ENCODE measurements at regions not wholly inside any gene's neighbourhood (a gene's known extent, or its start where the extent isn't known, plus 50 kb on each side); places are given as distances from the start of the nearest gene placed in this dataset.
A peak's percentile ranks its signal among the peaks of the same experiment; 100 is the strongest.

- TF ChIP-seq TAF1 (IDR thresholded peaks at IDR 0.05; ENCODE audit: borderline replicate concordance, low read depth, low read length) (no peak), POLR2A (IDR thresholded peaks at IDR 0.05; ENCODE audit: low read depth, low read length) (no peak)
- FAIRE-seq = peak; percentile 42
Measured at GRCh38 chr3:72380711-72381493, 467.3 kb downstream of the SHQ1 start.

DNA sequence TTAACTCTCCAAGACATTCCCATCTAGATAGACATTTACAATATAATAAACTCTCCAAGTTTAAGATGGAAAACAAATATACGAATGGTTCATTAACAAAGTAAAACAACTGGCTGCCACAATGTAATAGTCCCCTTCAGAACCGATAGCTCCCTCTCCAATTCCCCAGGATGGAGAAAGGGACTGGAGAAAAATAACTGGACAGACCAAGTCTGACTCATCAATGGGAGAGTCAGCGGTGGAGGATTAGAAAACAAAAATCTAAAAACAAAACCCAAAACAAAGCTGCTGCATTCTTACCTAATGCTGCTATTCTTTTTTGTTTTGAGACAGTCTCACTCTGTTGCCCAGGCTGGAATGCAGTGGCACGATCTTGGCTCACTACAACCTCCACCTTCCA, 468.1 kb downstream of the SHQ1 start:
- no peak for FAIRE-seq
- no peak for TF ChIP-seq TAF1 (IDR thresholded peaks at IDR 0.05; ENCODE audit: borderline replicate concordance, low read depth, low read length)
- TF ChIP-seq POLR2AphosphoS5 (IDR thresholded peaks at IDR 0.05; ENCODE audit: low read depth, low read length) = no peak
- no peak for TF ChIP-seq POLR2A (IDR thresholded peaks at IDR 0.05; ENCODE audit: low read depth, low read length)
- DNase-seq (ENCODE audit: insufficient read length) = no peak

More at GRCh38 chr3:72380711-72381493, 467.3 kb downstream of the SHQ1 start:
- DNase-seq (ENCODE audit: insufficient read length) = no peak

- DNase-seq (ENCODE audit: insufficient read length) = no peak
- TF ChIP-seq POLR2AphosphoS5 (IDR thresholded peaks at IDR 0.05; ENCODE audit: low read depth, low read length) = no peak
- no peak for TF ChIP-seq TAF1 (IDR thresholded peaks at IDR 0.05; ENCODE audit: borderline replicate concordance, low read depth, low read length)
- no peak for TF ChIP-seq POLR2A (IDR thresholded peaks at IDR 0.05; ENCODE audit: low read depth, low read length)
- no peak for FAIRE-seq
Measured at GRCh38 chr3:72379500-72380187, 468.6 kb downstream of the SHQ1 start.

DNA sequence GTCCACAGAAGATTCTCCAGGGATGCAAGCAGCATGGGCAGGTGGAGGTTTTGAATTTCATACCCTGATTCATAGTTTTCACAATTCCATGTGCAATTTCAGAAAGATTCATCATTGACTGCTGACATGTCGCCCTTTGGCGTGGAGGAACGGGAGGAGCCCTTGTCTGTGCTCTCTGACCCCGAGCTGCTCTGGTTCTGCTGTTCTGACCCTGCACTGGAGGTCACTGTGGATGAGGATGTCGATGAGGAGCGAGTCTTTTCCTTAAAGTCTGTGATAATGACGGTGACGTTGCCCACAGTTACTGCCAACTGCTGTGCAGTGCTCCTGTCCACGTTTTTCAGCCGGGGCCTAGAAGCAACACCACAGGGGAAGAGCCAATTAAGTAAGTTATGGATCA, 470.0 kb downstream of the SHQ1 start:
- no peak for FAIRE-seq
- TF ChIP-seq POLR2A (IDR thresholded peaks at IDR 0.05; ENCODE audit: low read depth, low read length) (no peak), POLR2AphosphoS5 (IDR thresholded peaks at IDR 0.05; ENCODE audit: low read depth, low read length) (no peak), TAF1 (IDR thresholded peaks at IDR 0.05; ENCODE audit: borderline replicate concordance, low read depth, low read length) (no peak)
- DNase-seq (ENCODE audit: insufficient read length) = no peak

GRCh38 chr3:72376956-72377710, 471.1 kb downstream of the SHQ1 start:
- no peak for TF ChIP-seq TAF1 (IDR thresholded peaks at IDR 0.05; ENCODE audit: borderline replicate concordance, low read depth, low read length)
- TF ChIP-seq POLR2AphosphoS5 (IDR thresholded peaks at IDR 0.05; ENCODE audit: low read depth, low read length) = no peak
- TF ChIP-seq POLR2A (IDR thresholded peaks at IDR 0.05; ENCODE audit: low read depth, low read length) = no peak
- DNase-seq (ENCODE audit: insufficient read length) (no peak), FAIRE-seq (no peak)

DNA sequence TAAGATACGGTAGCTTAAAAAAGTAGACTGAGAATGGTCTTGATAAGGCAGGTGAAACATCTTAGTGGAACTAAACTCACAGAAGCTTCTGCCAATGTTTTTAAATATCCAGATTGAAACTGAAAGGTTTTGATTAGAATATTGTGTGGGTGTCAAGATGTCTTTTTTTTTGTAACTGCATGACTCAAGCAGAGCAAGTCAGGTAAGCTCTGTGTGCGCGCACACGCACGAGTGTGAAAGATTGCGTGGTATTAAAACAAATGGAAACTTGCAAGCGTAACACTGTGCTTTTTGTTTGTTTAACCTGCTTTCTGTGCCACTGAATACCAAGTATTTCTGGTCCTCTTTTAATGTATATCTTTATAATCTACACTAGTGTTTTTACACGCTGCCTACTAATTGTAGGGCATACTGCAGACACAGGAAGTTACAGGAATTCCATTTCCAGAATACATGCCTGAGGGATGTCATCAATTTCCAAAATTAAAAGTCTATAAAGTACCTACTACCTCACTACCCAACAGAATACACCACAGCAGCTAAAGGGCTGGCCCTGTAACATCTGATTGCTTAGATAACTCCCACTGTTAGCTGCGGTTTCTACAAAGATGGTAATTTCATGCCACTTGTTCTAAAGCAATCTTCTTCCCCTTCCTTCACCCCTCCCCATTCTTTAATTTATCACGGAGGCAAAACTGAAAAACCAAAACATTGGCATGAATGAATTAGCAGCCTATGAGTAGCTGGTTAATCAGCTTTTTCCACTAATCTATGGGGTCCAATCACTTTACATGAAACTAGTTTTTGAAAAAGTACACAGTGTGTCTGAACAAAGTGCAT, 472.8 kb downstream of the SHQ1 start:
- FAIRE-seq (peak; percentile 71), DNase-seq (ENCODE audit: insufficient read length) (no peak)
- TF ChIP-seq TAF1 (IDR thresholded peaks at IDR 0.05; ENCODE audit: borderline replicate concordance, low read depth, low read length) (no peak), POLR2A (IDR thresholded peaks at IDR 0.05; ENCODE audit: low read depth, low read length) (no peak), POLR2AphosphoS5 (IDR thresholded peaks at IDR 0.05; ENCODE audit: low read depth, low read length) (no peak)

GRCh38 chr3:72373139-72373538, 475.1 kb downstream of the SHQ1 start:
- DNase-seq (ENCODE audit: insufficient read length) (no peak), FAIRE-seq (no peak)
- no peak for TF ChIP-seq POLR2AphosphoS5 (IDR thresholded peaks at IDR 0.05; ENCODE audit: low read depth, low read length)
- TF ChIP-seq POLR2A (IDR thresholded peaks at IDR 0.05; ENCODE audit: low read depth, low read length) = no peak
- no peak for TF ChIP-seq TAF1 (IDR thresholded peaks at IDR 0.05; ENCODE audit: borderline replicate concordance, low read depth, low read length)

DNA sequence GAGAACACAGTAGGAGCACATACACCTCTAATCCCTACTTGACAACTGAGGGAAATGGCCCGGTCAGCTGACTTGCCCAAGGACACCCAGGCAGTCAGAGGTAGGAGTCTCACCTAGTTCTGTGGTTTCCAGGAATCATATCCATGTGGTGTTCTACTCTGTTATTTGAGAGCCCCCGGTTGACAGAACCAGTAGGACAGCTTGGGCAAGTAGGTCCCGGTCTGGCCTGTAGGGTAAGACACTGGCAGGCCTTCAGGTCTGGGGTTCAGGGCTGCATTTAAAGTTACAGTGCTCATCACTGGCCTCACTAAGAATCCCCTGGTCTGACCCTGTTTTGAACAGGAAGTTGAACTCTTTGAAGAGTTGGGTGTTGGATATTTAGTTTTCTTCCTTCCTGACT, 476.1 kb downstream of the SHQ1 start:
- TF ChIP-seq TAF1 (IDR thresholded peaks at IDR 0.05; ENCODE audit: borderline replicate concordance, low read depth, low read length) (no peak), POLR2A (IDR thresholded peaks at IDR 0.05; ENCODE audit: low read depth, low read length) (no peak), POLR2AphosphoS5 (IDR thresholded peaks at IDR 0.05; ENCODE audit: low read depth, low read length) (no peak)
- DNase-seq (ENCODE audit: insufficient read length) (no peak), FAIRE-seq (no peak)

DNA sequence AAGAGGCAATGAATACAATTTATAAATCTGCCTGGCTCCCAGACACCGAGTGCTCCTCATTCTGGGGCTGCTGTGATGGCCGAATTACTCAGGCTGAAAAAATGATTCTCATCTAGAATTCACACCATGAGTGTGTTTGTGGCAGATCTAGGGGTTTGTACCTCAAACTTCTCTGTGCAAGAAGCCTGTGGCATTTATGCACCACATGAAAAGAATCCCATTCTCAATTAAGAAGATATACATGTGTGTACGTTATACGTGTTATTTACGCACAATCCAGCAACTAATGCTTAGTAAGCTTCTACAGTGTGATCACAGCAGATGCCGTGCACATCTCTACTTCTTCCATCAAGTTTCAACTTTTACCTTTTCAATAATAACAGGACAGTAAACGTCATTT, 476.8 kb downstream of the SHQ1 start:
- DNase-seq (ENCODE audit: insufficient read length) = no peak
- TF ChIP-seq TAF1 (IDR thresholded peaks at IDR 0.05; ENCODE audit: borderline replicate concordance, low read depth, low read length) (no peak), POLR2AphosphoS5 (IDR thresholded peaks at IDR 0.05; ENCODE audit: low read depth, low read length) (no peak), POLR2A (IDR thresholded peaks at IDR 0.05; ENCODE audit: low read depth, low read length) (no peak)
- no peak for FAIRE-seq

- TF ChIP-seq POLR2A (IDR thresholded peaks at IDR 0.05; ENCODE audit: low read depth, low read length) (no peak), TAF1 (IDR thresholded peaks at IDR 0.05; ENCODE audit: borderline replicate concordance, low read depth, low read length) (no peak)
- no peak for DNase-seq (ENCODE audit: insufficient read length)
- FAIRE-seq = no peak
Measured at GRCh38 chr3:72370947-72371346, 477.3 kb downstream of the SHQ1 start.

DNA sequence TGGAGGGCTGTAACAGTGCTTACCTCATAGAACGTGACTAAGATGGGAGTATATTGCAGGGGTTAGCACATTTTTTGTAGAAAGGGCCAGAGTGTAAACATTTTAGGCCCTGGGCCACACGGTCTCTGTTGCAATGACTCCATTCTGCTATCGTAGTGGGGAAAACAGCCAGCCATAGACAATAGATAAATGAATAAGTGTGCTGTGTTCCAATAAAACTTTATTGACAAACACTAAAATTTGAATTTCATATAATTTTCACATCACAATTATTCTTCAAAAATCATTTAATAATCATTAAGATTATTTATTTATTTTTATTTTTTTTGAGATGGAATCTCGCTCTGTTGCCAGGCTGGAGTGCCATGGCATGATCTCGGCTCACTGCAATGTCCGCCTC, 478.6 kb downstream of the SHQ1 start:
- FAIRE-seq = no peak
- TF ChIP-seq POLR2AphosphoS5 (IDR thresholded peaks at IDR 0.05; ENCODE audit: low read depth, low read length) = no peak
- no peak for TF ChIP-seq POLR2A (IDR thresholded peaks at IDR 0.05; ENCODE audit: low read depth, low read length)
- TF ChIP-seq TAF1 (IDR thresholded peaks at IDR 0.05; ENCODE audit: borderline replicate concordance, low read depth, low read length) = no peak
- no peak for DNase-seq (ENCODE audit: insufficient read length)
